ENCODE measurements at regions not wholly inside any gene's neighbourhood (a gene's known extent, or its start where the extent isn't known, plus 50 kb on each side); places are given as distances from the start of the nearest gene placed in this dataset.

- TF ChIP-seq CTCF (IDR thresholded peaks at IDR 0.05), result no peak
- TF ChIP-seq POLR2A (IDR thresholded peaks at IDR 0.05), result no peak
- Histone ChIP-seq H3K36me3 (replicated peaks in 1 of 2) (no peaks in the 10 kb centered on the region), H3K4me1 (replicated peaks in 1 of 2) (peaks cover 0 to 4% of the 10 kb centered on the region in 2 donors), H3K4me3 (no peak overlapping the region), H3K27ac (no peak overlapping the region), H3K27me3 (no peaks in the 10 kb centered on the region), H3K9me3 (replicated peaks in 1 of 3) (no peaks in the 10 kb centered on the region)
- DNase-seq, result no peak
- 67 to 79% (median 73%) methylated on average over 4 of the region's 4 CpGs for WGBS, 4 donors
- intact Hi-C loops (cut with DNase I), result no loop called here
Measured at GRCh38 chr18:57929922-57930321, 114.1 kb upstream of the NEDD4L start.

- Histone ChIP-seq H3K9me3 (replicated peaks in 1 of 3) (no peaks in the 10 kb centered on the region), H3K36me3 (replicated peaks in 1 of 2) (no peaks in the 10 kb centered on the region), H3K4me1 (replicated peaks in 1 of 2) (peaks cover 0 to 4% of the 10 kb centered on the region in 2 donors), H3K27ac (no peak overlapping the region), H3K27me3 (no peaks in the 10 kb centered on the region), H3K4me3 (no peak overlapping the region)
- WGBS, 4 donors, result 83 to 87% (median 85%) methylated on average over 5 of the region's 5 CpGs
- no peak for DNase-seq
- intact Hi-C loops (cut with DNase I), result no loop called here
- no peak for TF ChIP-seq POLR2A (IDR thresholded peaks at IDR 0.05)
- TF ChIP-seq CTCF (IDR thresholded peaks at IDR 0.05), result no peak
Measured at GRCh38 chr18:57928466-57928865, 115.6 kb upstream of the NEDD4L start.

- Histone ChIP-seq H3K4me1 (replicated peaks in 1 of 2) (peaks cover 0 to 4% of the 10 kb centered on the region in 2 donors), H3K27ac (no peak overlapping the region), H3K36me3 (replicated peaks in 1 of 2) (no peaks in the 10 kb centered on the region), H3K9me3 (replicated peaks in 1 of 3) (no peaks in the 10 kb centered on the region), H3K27me3 (no peaks in the 10 kb centered on the region), H3K4me3 (no peak overlapping the region)
- WGBS, 4 donors, result 85 to 96% (median 87%) methylated on average over 2 of the region's 2 CpGs
- no peak for DNase-seq
- TF ChIP-seq POLR2A (IDR thresholded peaks at IDR 0.05) (no peak), CTCF (IDR thresholded peaks at IDR 0.05) (no peak)
- intact Hi-C loops (cut with DNase I), result no loop called here
Measured at GRCh38 chr18:57927511-57927910, 116.5 kb upstream of the NEDD4L start.

- Histone ChIP-seq H3K36me3 (replicated peaks in 1 of 2) (no peaks in the 10 kb centered on the region), H3K9me3 (replicated peaks in 1 of 3) (no peaks in the 10 kb centered on the region), H3K4me3 (no peak overlapping the region), H3K27ac (no peak overlapping the region), H3K4me1 (replicated peaks in 1 of 2) (peaks cover 0 to 4% of the 10 kb centered on the region in 2 donors), H3K27me3 (no peaks in the 10 kb centered on the region)
- 46 to 65% (median 54%) methylated on average over 1 of the region's 1 CpG for WGBS, 4 donors
- DNase-seq, result no peak
- TF ChIP-seq POLR2A (IDR thresholded peaks at IDR 0.05) (no peak), CTCF (IDR thresholded peaks at IDR 0.05) (no peak)
- intact Hi-C loops (cut with DNase I), result no loop called here
Measured at GRCh38 chr18:57925706-57926105, 118.3 kb upstream of the NEDD4L start.
